MM.1S (cell line): ENCODE measurements at regions not wholly inside any gene's neighbourhood (a gene's known extent, or its start where the extent isn't known, plus 50 kb on each side); places are given as distances from the start of the nearest gene placed in this dataset.

ENCODE experiments used
- CTCF ChIP-seq: fragments of 300-600 bp; sonication (generic); IDR thresholded peaks from 2 replicates; pipeline ENCODE4 v1.5.1; 2016; ENCODE audit warnings: antibody characterized with exemption, low read length, mixed read lengths
- EZH2 ChIP-seq: fragments of 300-600 bp; sonication (generic); optimal IDR thresholded peaks from 2 replicates; pipeline ENCODE3; 2017; ENCODE audit warnings: low read depth, mild to moderate bottlenecking, antibody characterized with exemption, low read length, mixed read lengths
- EZH2phosphoT487 ChIP-seq: fragments of 300-600 bp; sonication (generic); IDR thresholded peaks from 2 replicates; pipeline ENCODE4 v1.6.1; 2018; ENCODE audit warnings: antibody characterized with exemption, low read length

DNA sequence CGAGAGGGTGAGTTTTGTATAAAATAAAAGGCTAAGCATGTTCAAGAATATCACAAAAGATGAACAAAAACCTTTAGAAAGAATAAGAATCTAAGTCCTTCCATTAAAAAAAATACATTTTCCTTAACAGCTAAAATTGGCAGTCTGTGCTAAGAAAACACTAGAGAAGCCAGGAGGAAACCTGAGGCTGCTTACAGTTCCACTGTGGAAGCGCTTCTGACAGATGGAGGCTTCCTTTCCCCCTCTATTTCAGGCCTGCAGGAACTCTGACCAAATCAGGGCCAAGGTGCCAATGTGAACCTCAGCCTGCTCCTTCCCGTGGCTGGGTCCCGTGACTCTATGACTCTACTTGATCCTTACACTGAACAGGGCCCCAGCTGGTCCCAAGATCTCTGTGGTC is 108.1 kb upstream of the ARHGAP28 start:
- TF ChIP-seq CTCF (no peak), EZH2phosphoT487 (no peak), EZH2 (no peak)
